Hematopoietic multipotent progenitor cell (in vitro differentiated cells): ENCODE measurements at regions not wholly inside any gene's neighbourhood (a gene's known extent, or its start where the extent isn't known, plus 50 kb on each side); places are given as distances from the start of the nearest gene placed in this dataset. TPM values are rescaled to one million over a fixed set of nuclear protein-coding genes. Genes with fewer than 3 reads are reported as not detected.

ENCODE experiments used
- DNase-seq, 3 donors: peaks; one replicate each; pipeline ENCODE4 v3.0.0-alpha.2; 2011 to 2015; ENCODE audit warnings: low read depth in 2 of 3, low spot score in 2 of 3
- small RNA-seq: library from RNA; depleted of rRNA; stranded (forward); fragments of <200 nt; gene quantifications from one replicate; pipeline ENCODE3, GENCODE V24; 2012

GRCh38 chr6:127053032-127053874, 65.2 kb upstream of the RSPO3 start:
- no peak for DNase-seq

GRCh38 chr6:127053875-127054235, 64.6 kb upstream of the RSPO3 start:
- no peak for DNase-seq

- DNase-seq, result no peak
Measured at GRCh38 chr6:127058027-127058426, 60.4 kb upstream of the RSPO3 start.

GRCh38 chr6:127058936-127059335, 59.5 kb upstream of the RSPO3 start:
- DNase-seq, result no peak

Small RNA genes lying in the stretch of these regions (small RNA-seq; reads per million reads assigned to genes)
- gene MIR588 (not detected), gene RNU6-200P (not detected)
